DND-41 (cell line): ENCODE measurements at regions not wholly inside any gene's neighbourhood (a gene's known extent, or its start where the extent isn't known, plus 50 kb on each side); places are given as distances from the start of the nearest gene placed in this dataset.

Source experiments
- CTCF ChIP-seq: IDR thresholded peaks from 2 replicates; pipeline ENCODE4 v1.5.1; 2012; ENCODE audit warnings: borderline replicate concordance, low read length, moderate library complexity, mild to moderate bottlenecking; ENCODE audit not compliant: poor library complexity, severe bottlenecking; ENCODE audit errors: extremely low read depth
- EZH2 ChIP-seq: IDR thresholded peaks from 3 replicates; pipeline ENCODE4 v1.6.1; 2012; ENCODE audit warnings: borderline replicate concordance, low read depth, mild to moderate bottlenecking, moderate library complexity, low read length, inconsistent platforms; ENCODE audit not compliant: severe bottlenecking

GRCh38 chr18:24840051-24840450, 379.6 kb downstream of the HRH4 start:
- TF ChIP-seq CTCF, result no peak
- no peak for TF ChIP-seq EZH2
